ENCODE measurements at regions not wholly inside any gene's neighbourhood (a gene's known extent, or its start where the extent isn't known, plus 50 kb on each side); places are given as distances from the start of the nearest gene placed in this dataset.

GRCh38 chr9:2243666-2244555 lies 228.8 kb downstream of the SMARCA2 start:
- Histone ChIP-seq H3K4me3 (ENCODE audit: low read depth, low read length) (no peak overlapping the region), H3K27me3 (ENCODE audit: control insufficient read depth, insufficient read depth, low read length) (no peaks in the 10 kb centered on the region), H2AFZ (no peak overlapping the region), H3K4me2 (ENCODE audit: low read length) (no peak overlapping the region), H3K4me1 (no peaks in the 10 kb centered on the region), H3K79me2 (no peaks in the 10 kb centered on the region), H3K9me3 (ENCODE audit: control insufficient read depth, low read length) (no peaks in the 10 kb centered on the region), H3K36me3 (ENCODE audit: control insufficient read depth, insufficient read depth, low read length) (no peaks in the 10 kb centered on the region), H3K27ac (no peak overlapping the region), H3K9ac (no peak overlapping the region)
- TF ChIP-seq, protein P1, sequence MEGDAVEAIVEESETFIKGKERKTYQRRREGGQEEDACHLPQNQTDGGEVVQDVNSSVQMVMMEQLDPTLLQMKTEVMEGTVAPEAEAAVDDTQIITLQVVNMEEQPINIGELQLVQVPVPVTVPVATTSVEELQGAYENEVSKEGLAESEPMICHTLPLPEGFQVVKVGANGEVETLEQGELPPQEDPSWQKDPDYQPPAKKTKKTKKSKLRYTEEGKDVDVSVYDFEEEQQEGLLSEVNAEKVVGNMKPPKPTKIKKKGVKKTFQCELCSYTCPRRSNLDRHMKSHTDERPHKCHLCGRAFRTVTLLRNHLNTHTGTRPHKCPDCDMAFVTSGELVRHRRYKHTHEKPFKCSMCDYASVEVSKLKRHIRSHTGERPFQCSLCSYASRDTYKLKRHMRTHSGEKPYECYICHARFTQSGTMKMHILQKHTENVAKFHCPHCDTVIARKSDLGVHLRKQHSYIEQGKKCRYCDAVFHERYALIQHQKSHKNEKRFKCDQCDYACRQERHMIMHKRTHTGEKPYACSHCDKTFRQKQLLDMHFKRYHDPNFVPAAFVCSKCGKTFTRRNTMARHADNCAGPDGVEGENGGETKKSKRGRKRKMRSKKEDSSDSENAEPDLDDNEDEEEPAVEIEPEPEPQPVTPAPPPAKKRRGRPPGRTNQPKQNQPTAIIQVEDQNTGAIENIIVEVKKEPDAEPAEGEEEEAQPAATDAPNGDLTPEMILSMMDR (IDR thresholded peaks at IDR 0.05) = no peak

DNA sequence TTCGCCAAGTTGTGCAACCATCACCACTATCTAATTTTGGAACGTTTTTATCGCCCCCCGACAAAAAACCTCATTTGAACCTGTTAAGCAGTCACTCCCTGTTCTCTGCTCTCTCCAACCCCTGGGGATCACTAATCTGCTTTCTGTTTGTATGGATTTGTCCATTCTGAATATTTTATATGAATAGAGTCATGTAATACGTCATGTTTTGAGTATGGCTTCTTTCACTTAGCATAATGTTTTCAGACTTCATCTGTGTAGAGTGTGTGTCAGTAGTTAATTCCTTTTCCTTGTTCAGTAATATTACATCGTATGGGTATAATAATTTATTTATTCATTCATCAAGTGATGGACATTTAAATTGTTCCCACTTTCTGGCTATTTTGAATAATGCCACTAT lies 232.2 kb downstream of the SMARCA2 start:
- Histone ChIP-seq H3K79me2 (no peaks in the 10 kb centered on the region), H3K4me1 (no peaks in the 10 kb centered on the region), H3K9me3 (ENCODE audit: control insufficient read depth, low read length) (no peaks in the 10 kb centered on the region), H3K27me3 (ENCODE audit: control insufficient read depth, insufficient read depth, low read length) (no peaks in the 10 kb centered on the region), H3K4me3 (ENCODE audit: low read depth, low read length) (no peak overlapping the region), H2AFZ (no peak overlapping the region), H3K4me2 (ENCODE audit: low read length) (no peak overlapping the region), H3K36me3 (ENCODE audit: control insufficient read depth, insufficient read depth, low read length) (no peaks in the 10 kb centered on the region), H3K27ac (no peak overlapping the region), H3K9ac (no peak overlapping the region)
- TF ChIP-seq, protein P1 (IDR thresholded peaks at IDR 0.05) = no peak

- Histone ChIP-seq H3K36me3 (ENCODE audit: control insufficient read depth, insufficient read depth, low read length) (no peaks in the 10 kb centered on the region), H3K4me2 (ENCODE audit: low read length) (no peak overlapping the region), H3K9me3 (ENCODE audit: control insufficient read depth, low read length) (no peaks in the 10 kb centered on the region), H3K4me3 (ENCODE audit: low read depth, low read length) (no peak overlapping the region), H3K9ac (no peak overlapping the region), H3K27ac (no peak overlapping the region), H3K27me3 (ENCODE audit: control insufficient read depth, insufficient read depth, low read length) (no peaks in the 10 kb centered on the region), H2AFZ (no peak overlapping the region), H3K79me2 (no peaks in the 10 kb centered on the region), H3K4me1 (no peaks in the 10 kb centered on the region)
- TF ChIP-seq, protein P1 (IDR thresholded peaks at IDR 0.05) = no peak
These were observed 233.7 kb downstream of the SMARCA2 start for GRCh38 chr9:2248768-2249265.

DNA sequence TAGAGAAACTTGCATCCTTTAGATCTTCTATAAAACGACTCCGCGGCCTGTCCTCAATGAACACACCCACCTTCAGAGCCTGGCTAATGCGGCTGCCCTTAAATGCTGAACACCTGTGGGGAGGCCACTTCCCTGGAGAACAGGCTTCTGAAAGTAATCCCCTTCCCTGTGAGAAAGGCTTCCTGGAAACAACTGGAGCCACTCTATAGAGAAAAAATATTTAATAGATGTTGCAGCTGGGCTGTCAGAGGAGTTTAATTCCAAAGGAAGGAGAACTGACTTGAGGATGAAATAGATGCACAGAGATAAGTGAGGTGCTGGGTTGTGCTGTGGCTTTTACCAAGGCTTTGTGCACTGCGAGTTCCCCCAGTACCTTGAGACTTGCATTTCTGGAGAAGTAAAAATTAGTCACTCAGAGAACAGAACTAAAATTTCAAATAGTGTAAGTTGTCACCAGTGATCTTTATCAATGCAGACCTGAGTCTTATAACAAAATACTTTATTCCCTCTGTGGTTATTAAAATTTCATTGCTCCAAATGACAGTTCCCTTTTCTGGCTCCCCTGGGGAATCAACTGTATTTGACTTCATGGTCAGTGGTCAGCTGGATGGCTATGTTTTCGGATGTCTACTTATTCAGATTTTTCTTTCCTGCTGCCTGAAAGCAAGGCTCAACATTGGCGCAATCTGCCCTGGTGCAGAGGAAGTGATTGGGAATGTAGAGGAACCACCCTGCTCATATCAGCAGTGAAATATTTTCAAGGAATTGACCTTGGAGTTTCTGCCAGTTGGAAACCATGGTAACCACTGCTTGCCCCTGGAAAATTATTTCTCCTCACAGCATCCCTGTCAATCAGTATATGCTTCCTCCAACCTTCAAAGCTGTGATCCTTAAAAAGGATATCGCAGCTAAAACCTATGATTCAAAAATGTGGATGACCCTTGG lies 238.8 kb downstream of the SMARCA2 start:
- Histone ChIP-seq H3K4me3 (ENCODE audit: low read depth, low read length) (no peak overlapping the region), H3K4me1 (no peaks in the 10 kb centered on the region), H3K9ac (no peak overlapping the region), H3K4me2 (ENCODE audit: low read length) (no peak overlapping the region), H3K27ac (no peak overlapping the region), H3K79me2 (no peaks in the 10 kb centered on the region), H3K9me3 (ENCODE audit: control insufficient read depth, low read length) (no peaks in the 10 kb centered on the region), H2AFZ (no peak overlapping the region), H3K27me3 (ENCODE audit: control insufficient read depth, insufficient read depth, low read length) (no peaks in the 10 kb centered on the region), H3K36me3 (ENCODE audit: control insufficient read depth, insufficient read depth, low read length) (no peaks in the 10 kb centered on the region)
- TF ChIP-seq, protein P1 (IDR thresholded peaks at IDR 0.05) = no peak

Measured in parathyroid adenoma (tissue), 2 donors.